ENCODE measurements at regions not wholly inside any gene's neighbourhood (a gene's known extent, or its start where the extent isn't known, plus 50 kb on each side); places are given as distances from the start of the nearest gene placed in this dataset.

GRCh38 chrX:45868425-45868824 lies 667.7 kb upstream of the DIPK2B start:
- DNase-seq (ENCODE audit: low spot score): no peak

GRCh38 chrX:45862801-45863200 lies 662.1 kb upstream of the DIPK2B start:
- DNase-seq (ENCODE audit: low spot score): no peak

- DNase-seq (ENCODE audit: low spot score): no peak
Measured at GRCh38 chrX:45860450-45860849, 659.8 kb upstream of the DIPK2B start.

- no peak for DNase-seq (ENCODE audit: low spot score)
Measured at GRCh38 chrX:45859407-45859806, 658.7 kb upstream of the DIPK2B start.

GRCh38 chrX:45852884-45853283 lies 652.2 kb upstream of the DIPK2B start:
- no peak for DNase-seq (ENCODE audit: low spot score)

GRCh38 chrX:45851434-45851991 lies 650.8 kb upstream of the DIPK2B start:
- DNase-seq (ENCODE audit: low spot score): peak; percentile 25

- no peak for DNase-seq (ENCODE audit: low spot score)
Measured at GRCh38 chrX:45850775-45851433, 650.2 kb upstream of the DIPK2B start.

- no peak for DNase-seq (ENCODE audit: low spot score)
Measured at GRCh38 chrX:45850197-45850774, 649.6 kb upstream of the DIPK2B start.

- no peak for DNase-seq (ENCODE audit: low spot score)
Measured at GRCh38 chrX:45849261-45849862, 648.7 kb upstream of the DIPK2B start.

GRCh38 chrX:45847961-45848360 lies 647.3 kb upstream of the DIPK2B start:
- DNase-seq (ENCODE audit: low spot score): no peak

GRCh38 chrX:45846328-45846727 lies 645.7 kb upstream of the DIPK2B start:
- no peak for DNase-seq (ENCODE audit: low spot score)

- DNase-seq (ENCODE audit: low spot score): no peak
Measured at GRCh38 chrX:45845142-45845541, 644.5 kb upstream of the DIPK2B start.

- DNase-seq (ENCODE audit: low spot score): no peak
Measured at GRCh38 chrX:45843518-45843917, 642.8 kb upstream of the DIPK2B start.

GRCh38 chrX:45842926-45843315 lies 642.2 kb upstream of the DIPK2B start:
- no peak for DNase-seq (ENCODE audit: low spot score)

GRCh38 chrX:45842207-45842925 lies 641.7 kb upstream of the DIPK2B start:
- no peak for DNase-seq (ENCODE audit: low spot score)

- no peak for DNase-seq (ENCODE audit: low spot score)
Measured at GRCh38 chrX:45840411-45840950, 639.8 kb upstream of the DIPK2B start.

- DNase-seq (ENCODE audit: low spot score): no peak
Measured at GRCh38 chrX:45830343-45830742, 629.7 kb upstream of the DIPK2B start.

GRCh38 chrX:45824471-45824870 lies 623.8 kb upstream of the DIPK2B start:
- no peak for DNase-seq (ENCODE audit: low spot score)

- no peak for DNase-seq (ENCODE audit: low spot score)
Measured at GRCh38 chrX:45823536-45823935, 622.9 kb upstream of the DIPK2B start.

- no peak for DNase-seq (ENCODE audit: low spot score)
Measured at GRCh38 chrX:45822124-45822523, 621.4 kb upstream of the DIPK2B start.

- DNase-seq (ENCODE audit: low spot score): no peak
Measured at GRCh38 chrX:45818913-45819312, 618.2 kb upstream of the DIPK2B start.

GRCh38 chrX:45815441-45815840 lies 614.8 kb upstream of the DIPK2B start:
- DNase-seq (ENCODE audit: low spot score): no peak
